Kidney glomerular epithelial cell (primary cell): ENCODE measurements at regions not wholly inside any gene's neighbourhood (a gene's known extent, or its start where the extent isn't known, plus 50 kb on each side); places are given as distances from the start of the nearest gene placed in this dataset.
"Not testable (repeated sequence)": the region's sequence is repeated elsewhere in the genome, so short reads cannot be mapped to it uniquely, and the experiment has no call there.

Experiments used
- DNase-seq: peaks from one replicate; lab custom pipeline; 2025; lab: John Stamatoyannopoulos, UW

DNA sequence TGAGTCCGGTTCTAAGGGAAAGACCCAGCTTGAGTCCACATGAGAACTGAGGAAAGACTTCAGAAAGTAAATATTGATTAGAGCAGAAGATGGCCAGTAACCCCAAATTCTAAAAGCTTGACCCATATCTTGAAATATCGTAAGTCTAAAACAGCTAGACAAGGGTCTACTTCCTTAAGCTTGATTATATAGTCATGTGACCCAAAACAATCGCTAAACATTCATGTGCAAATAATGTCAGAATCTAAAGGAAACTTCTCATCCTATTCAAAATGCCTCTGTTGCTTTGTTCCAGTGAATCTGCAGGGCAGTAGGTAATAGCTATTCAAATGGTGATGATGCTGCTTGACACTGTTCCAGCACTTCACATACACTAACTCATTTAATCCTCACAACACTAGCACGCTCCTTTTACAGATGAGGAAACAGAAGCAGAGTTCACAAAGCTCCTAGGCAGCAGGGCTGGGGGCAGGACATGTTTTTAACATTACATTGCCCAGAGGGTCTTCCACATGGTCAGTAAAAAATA is 52.6 kb downstream of the TCF20 start:
- DNase-seq, result no peak

DNA sequence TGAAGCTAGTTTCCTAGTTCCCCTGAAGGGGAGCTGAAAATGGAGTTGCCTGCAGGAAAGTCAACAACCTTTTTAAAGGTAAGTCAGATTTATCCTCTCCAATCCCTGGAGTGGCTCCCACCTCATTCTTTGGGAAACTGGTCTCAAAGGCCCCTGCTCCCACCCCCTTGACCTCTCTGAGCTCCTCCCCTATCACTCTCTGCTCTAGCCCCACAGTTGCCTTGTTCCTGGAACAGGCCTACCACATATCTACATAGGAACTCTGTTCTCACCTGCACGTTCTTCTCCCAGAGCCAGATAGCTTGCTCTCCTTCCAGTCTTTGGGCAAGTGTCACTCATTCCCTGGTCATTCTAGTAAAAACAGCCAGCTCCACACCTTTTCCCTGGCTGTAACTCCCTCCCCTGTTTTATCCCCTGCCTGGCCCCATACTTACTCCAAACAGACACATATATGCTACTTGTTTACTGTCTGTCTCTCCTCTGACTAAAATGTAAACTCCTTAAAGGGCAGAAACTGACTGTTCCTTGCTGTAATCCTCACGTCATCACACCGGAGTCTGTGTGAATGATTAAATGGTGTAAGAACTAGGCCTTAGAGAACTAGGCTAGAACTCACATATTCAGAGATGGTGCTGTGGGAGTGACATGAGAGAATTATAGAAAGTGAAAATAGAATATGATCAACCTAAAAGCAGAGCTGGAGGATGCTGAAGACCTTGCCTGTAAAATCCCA is 53.3 kb downstream of the TCF20 start:
- DNase-seq, result no peak

DNA sequence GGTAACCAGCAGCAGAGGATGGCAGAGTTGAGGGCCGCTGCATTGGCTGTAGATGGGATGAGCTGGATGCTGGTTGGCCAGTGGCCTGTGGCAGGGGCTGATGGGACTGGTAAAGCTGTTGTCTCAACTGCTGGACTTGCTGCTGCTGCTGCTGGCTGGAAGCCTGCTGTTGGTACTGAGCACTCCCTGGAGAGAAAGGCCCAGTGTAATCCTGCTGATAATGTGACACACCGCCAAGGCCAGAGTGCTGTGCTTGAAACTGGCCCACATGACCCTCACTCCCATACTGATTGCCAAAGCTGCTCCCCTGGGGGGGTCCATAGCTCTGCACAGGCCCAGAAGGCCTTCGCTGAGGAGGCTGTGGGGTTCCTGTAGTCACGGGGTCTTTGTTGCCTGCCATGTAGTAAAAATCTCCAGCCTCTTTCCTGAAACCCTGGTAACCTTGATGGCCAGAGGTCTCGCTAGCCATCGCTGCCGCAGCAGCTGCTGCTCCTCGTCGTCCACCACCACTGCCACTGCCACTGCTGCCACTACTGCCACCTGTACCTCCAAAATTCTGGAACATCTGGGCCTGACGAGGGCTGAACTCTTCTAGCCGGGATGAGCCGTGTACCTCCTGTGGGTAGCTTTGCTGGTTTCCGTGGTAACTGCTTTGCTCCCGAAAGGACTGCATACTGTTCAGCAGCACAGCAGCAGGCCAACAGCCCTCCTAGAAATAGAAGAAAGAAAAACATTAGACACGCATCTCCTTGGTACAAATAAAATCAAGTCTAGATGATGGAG is 55.6 kb downstream of the TCF20 start:
- no peak for DNase-seq

DNA sequence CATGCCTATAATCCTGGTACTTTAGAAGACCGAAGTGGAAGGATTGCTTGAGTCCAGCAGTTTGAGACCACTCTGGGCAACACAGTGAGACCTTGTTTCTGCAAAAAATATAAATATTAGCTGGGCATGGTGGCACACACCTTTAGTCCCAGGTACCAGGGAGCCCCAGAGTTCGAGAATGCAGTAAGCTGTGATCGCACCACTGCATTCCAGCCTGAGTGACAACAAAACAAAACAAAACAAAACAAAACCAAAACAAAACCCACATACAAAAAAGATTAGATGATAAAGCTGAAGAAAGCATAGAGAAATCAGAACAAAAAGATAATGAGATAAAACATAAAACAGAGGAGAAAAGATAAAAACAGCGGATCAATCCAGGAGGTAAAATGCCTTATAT is 62.1 kb downstream of the TCF20 start:
- DNase-seq, result no peak

DNA sequence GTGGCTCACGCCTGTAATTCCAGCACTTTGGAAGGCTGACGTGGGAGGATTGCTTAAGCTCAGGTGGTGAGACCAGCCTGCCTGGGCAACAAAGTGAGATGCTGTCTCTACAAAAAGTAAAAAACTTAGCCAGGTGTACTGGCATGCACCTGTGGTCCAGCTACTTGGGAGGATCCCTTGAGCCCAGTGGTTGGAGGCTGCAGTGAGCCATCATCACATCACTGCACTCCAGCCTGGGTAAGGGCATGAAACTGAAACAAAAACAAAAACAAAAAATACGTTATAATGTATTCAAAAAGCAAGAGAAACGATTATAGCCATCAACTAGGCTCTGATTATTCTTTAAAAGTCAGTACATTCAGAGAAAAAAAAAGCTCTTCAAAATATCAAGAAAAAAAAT is 62.5 kb downstream of the TCF20 start:
- DNase-seq, result no peak

DNA sequence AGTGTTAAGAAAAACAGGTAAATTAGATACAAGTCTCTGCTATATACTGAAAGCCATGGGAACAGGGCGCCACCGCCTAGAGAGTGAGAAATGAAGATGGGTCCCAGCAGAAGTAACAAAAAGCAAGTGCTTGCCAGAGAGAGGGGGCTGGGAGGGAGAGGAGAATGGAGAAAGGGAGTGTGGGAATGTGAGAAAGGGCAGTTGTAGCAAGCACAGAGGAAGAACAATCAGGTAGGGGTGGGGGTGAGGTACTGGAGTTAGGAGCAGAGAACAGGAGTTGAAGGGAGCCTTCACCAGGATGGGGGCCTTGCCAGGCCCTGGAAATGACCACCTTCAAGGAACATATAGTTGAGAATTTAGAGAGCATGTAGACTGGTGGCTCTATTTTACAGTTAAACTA is 66.8 kb downstream of the TCF20 start:
- no peak for DNase-seq

DNA sequence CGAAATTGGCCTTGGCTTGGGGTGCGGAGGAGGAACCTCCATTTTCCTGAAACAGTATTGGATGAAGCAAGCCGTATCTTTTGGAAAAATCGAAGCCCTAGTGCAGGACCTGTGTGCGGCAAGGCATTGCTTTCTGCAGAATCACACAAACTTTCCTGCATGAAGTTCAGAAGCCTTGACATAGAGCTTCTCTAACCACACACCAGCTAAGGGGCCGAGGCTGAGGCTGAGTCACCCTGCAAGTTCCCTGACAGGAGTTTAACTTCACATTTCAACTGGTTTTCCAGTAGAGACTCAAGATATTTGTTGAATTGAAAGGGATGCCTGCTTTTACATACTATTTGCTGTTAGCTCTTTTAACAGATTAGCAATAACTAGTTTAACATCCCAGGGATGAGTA is 67.8 kb downstream of the TCF20 start:
- peak; percentile 6 for DNase-seq

DNA sequence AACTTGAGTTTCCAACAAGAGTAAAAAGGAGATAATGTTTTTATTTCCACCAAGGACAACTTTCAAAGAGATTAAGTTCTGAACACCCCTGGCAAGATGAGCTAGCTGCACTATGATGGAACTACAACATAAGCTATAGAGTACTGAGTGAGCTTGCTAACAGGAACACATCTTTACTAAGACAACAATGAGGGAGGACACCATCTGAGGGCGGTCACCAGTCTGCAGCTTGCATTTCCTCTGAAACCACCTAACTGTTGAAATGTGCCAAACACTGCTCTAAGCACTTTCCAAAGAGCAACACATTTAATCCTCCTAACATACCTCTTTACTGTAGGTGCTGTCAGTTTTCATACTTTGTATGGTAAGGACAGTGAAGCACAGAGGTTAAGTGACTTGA is 68.4 kb downstream of the TCF20 start:
- no peak for DNase-seq

DNA sequence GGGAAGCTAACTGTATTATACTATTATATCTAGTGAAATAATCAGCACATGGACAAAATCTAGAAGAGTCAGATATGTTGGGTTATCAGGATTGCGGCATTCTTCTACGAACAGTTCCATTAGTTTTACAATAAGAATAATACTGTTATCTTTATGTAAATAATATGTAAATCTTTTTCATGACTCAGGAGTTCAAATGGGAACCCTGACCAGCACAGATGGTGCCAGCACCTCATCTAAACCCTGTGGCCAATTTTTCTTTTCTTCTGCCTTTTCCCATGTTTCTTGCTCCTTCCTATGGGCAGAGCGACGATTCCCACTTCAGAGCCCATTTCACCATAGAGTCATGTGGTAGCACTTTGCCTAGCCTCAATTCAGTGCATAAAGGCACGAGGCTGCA is 68.4 kb upstream of the CYP2D6 start:
- DNase-seq, result no peak

DNA sequence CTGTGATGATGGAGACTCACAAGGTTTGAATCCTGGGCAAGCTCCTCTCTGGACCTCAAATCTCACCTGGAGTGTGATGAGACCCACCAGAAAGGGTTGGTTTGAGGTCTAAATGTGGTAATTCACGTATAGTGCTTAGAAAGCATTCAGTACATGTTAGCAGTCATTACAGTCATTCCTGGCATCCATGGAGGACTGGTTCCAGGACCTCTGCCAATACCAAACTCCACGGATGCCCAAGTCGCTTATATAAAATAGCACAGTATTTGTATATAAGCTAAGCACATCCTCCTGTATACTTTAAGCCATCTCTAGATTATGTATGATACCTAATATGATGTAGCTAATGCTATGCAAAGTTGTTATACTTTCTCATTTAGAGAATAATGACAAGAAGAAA is 67.6 kb upstream of the CYP2D6 start:
- no peak for DNase-seq

DNA sequence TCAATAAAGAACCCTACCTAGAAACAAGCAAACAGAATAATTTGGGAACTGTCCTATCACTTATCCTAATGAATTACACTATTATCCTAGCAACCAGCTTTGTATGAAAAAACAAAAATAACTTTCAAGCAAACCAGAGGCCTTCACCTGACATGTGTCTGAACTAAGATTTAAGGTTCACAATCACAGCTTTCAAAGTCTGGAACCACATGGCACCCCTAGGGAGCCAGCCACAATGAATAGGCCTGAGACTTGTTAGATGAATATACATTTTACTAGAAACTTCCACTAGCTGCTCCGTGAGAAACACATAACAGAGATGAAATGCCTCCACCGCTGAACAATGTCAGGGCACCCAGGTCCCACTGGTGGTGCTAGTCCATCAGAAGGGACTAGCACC is 65.8 kb upstream of the CYP2D6 start:
- no peak for DNase-seq

DNA sequence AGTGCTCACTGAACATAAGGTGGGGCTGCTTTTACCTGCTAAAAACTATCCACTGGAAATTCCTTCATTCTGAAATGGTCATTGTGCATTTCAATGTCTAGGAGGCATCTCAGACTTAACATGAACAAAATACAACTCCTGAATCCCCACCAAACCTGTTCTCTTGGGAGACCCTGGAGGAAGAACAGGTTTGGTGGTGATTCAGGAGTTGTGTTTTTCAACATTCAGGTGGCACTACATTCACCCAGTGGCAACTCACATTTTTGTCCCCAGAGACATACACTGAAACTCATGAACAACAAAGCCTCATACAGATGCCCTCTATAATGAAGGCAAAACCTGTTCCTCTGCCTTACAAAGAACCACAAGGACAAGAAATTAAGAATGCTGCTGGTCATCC is 64.3 kb upstream of the CYP2D6 start:
- DNase-seq, result no peak

DNA sequence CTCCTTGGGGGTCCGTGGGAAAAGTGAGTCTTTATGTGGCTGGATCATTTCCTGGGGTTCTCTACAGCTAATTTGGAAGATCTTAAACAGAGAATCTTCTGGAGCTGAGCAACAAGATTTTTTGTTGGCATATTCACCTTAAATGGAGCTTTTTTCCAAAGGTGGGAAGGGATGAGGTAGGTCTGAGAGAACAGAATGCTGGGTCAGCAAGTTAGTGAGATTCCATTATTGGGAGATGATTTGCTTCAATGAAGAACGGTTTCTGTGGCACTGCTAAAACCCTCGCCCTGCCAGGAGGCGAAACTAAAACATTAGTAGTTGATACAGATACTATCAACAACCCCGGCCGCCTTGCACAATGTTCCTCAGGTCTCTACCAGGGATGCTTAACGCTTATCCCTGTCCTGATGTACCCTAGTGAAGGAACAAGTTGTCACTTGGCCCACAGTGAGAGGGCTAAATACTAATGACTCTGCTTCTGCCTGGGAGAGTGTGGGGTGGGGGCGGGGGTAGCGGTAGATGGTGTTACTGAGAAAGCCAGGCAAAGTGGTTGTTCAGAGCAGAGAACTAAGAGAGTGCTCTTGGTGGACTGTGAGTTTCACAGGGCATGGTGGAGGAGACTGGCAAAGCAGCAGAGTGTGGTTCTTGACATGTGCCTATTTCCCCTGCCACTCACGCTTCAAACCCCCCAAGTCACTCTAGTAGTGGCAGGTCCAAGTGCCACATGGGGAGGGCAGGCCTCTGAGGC is 63.7 kb upstream of the CYP2D6 start:
- no peak for DNase-seq

DNA sequence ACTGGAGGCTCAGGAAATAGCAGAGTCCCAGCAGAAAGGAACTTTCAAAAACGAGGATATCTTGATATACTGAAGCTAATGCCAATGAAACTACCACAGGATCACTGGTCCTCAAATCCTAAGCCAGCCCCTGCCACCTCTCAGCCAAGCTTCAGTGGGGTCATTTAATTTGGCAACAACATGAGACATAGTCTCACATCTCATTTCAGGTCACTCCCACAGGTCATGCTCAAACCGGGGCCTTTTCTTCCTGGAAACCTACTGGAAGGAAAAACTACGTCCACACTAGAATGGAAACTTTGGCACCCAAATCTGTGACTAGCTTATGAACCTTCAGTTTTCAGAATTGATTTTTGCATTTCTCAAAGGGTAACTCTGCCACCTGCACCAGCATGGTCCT is 61.9 kb upstream of the CYP2D6 start:
- DNase-seq, result no peak

DNA sequence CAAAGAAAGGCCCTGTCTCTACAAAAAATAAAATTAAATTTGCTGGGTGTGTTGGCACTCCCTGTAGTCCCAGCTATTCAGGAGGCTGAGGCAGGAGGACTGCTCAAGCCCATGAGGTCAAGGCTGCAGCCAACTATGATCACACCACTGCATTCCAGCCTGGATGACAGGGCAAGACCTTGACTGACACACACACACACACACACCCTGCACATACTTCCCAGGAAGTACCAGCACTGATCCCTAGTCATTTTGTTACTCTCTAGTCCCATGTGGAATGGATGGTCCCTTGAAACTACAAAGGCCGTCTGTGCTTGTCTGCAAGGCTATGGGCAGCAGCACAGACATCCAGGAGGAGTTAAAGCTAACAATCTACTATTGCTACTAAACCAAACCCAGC is 59.7 kb upstream of the CYP2D6 start:
- no peak for DNase-seq

DNA sequence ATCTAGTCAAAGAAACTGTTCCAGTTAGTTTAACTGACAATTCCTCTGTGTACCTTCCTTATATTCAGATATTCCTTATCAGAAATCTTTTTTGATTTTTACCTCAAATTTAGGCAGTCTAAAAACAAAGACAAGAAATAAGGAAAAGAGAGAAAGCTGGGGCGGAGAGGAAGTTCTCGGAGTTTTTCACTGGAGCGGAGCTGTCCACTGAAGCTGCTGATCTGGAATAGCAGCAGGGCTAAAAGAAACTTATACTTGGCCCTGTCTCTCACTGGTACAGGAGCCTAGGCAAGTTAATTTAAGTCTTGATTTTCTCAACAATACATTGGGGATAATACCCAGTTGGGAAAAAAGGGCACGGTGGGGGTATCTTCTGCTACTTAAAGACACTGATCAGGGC is 59.2 kb upstream of the CYP2D6 start:
- DNase-seq, result no peak

DNA sequence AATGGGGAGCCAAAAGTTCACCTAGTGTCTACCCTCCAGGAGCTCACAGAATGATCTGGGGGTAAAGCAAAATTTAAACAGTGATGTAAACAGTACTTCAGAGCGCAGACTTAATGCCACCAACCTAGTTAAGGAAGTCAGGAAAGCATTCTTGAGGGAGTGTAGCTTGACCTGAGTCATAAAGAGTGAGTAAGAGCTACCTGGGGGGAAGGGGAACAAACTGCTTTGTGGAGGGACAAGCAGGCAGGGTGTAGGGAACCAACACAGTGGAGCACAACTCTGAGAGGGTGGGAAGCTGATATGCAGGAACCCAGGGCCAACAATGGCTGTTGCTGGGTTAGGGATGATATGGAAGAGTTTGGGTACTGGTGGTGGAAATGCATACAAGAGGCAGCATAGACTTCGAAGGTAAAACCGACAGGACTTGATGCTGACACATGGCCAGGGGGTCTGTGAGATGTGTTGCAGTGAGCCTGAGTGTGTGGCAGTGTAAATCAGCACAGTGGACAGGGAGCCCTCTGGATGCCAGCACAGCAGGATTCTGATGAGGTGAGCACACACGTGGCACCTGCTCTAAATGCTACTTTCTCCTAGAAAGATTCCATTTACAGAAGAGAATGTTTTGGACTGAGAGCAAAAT is 58.3 kb upstream of the CYP2D6 start:
- DNase-seq, result peak; percentile 41

DNA sequence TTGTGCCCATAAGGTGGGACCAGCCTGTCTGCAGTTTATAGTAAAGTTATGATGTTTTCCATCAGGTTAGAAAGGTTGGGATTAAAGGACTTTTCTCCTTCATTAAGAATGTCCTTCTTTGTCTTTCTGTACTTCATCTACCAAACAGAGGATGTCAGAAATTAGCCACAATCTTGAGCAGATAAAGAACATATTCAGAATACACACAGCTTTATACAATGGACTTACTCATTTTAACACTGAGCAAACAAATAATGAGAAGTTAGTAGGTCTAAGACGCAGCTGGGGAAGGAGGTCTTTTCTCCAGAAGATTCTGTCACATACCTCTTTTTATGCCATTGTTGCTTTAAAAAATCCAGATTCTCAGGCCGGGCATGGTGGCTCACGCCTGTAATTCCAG is 57.0 kb upstream of the CYP2D6 start:
- DNase-seq, result no peak

DNA sequence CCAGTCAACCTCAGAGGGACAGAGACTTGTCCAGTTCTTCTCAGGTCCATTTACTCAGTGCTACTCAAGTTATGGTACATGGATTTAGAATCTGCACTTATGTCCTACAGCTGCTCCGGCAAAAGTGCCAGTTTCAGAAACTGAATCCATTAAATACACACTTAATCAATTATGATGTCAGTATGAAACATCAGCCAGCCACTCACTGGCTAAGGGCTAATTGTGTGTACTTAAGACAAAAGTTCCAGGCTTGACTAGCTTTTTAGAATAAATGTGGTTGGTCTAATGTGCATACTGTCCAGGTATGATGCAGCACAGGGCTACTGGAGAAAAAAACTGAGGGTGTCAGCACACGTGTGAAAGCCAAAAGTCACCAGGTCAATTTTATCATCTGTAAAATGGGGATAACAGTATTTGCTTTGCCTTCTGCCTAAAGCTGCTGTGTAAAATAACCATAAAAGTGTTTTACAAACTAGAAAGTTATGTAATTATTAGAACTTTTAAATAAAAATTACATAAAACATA is 55.4 kb upstream of the CYP2D6 start:
- DNase-seq, result no peak

DNA sequence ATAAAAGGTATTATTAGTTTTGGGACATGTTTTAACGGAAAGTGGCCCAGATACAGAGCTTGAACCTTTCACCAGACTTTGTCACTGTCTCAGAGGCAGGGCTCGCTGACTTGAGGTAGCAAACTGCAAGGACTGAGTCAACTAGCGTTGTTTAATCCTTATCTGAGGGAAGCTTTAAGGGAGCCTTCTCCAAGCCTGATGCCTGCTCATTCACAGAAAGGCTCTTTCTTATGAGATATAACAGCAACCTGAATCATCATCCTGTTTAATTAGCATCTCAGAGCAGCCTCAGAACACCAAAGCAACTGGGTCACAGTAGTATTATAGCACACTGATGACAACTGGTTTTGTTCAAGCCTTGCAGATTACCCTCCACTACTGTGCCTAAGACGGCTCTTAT is 54.2 kb upstream of the CYP2D6 start:
- DNase-seq, result no peak

DNA sequence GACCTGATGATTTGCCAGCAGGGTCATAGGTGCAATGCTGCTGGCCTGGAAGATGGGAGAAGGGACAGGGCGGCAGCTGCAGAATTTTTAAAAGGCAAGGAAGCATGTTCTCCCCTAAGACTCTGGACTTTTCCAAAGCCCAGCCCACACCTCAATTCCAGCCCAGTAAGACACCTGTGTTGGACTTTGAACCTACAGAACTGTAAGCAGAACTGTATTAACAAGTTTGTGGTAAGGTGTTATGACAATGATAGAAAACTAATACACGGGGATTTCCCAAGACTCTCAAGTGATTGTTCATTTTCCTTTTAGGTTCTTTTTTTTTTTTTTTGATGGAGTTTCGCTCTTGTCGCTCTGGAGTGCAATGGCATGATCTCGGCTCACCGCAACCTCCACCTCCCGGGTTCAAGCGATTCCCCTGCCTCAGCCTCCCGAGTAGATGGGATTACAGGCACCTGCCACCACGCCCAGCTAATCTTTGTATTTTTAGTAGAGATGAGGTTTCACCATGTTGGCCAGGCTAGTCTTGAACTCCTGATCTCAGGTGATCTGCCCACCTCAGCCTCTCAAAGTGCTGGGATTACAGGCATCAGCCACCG is 53.0 kb upstream of the CYP2D6 start:
- DNase-seq, result not testable (repeated sequence)
